HUES64 (cell line): ENCODE measurements at regions not wholly inside any gene's neighbourhood (a gene's known extent, or its start where the extent isn't known, plus 50 kb on each side); places are given as distances from the start of the nearest gene placed in this dataset.
"Not testable (repeated sequence)": the region's sequence is repeated elsewhere in the genome, so short reads cannot be mapped to it uniquely, and the experiment has no call there.

Experiments
- H3K27ac ChIP-seq: 2 replicates; pipeline ENCODE4 v1.7.0; 2013; ENCODE audit warnings: low read depth, low read length, inconsistent platforms
- H3K27me3 ChIP-seq: 2 replicates; pipeline ENCODE4 v1.6.1; 2013; ENCODE audit warnings: mild to moderate bottlenecking, low read length; ENCODE audit not compliant: insufficient read depth
- H3K36me3 ChIP-seq: 2 replicates; pipeline ENCODE4 v1.6.1; 2013; ENCODE audit warnings: mild to moderate bottlenecking, low read length; ENCODE audit not compliant: insufficient read depth
- H3K4me1 ChIP-seq: 2 replicates; pipeline ENCODE4 v1.6.1; 2013; ENCODE audit warnings: mild to moderate bottlenecking, low read length, moderate library complexity; ENCODE audit not compliant: insufficient read depth
- H3K4me3 ChIP-seq: 2 replicates; pipeline ENCODE4 v1.5.1; 2013; ENCODE audit warnings: mild to moderate bottlenecking, low read length, moderate library complexity
- H3K9ac ChIP-seq: 2 replicates; pipeline ENCODE4 v1.6.1; 2013; ENCODE audit warnings: mild to moderate bottlenecking, low read depth, low read length
- H3K9me3 ChIP-seq: 2 replicates; pipeline ENCODE4 v1.6.1; 2013; ENCODE audit warnings: low read depth, low read length; ENCODE audit not compliant: insufficient read depth
- WGBS: fragments of 150-250, 120-280 bp; methylation state at CpG from one replicate; pipeline ENCODE4 v1.1.7; 2013; ENCODE audit warnings: missing lambda C conversion rate; 5-methylcytosine and 5-hydroxymethylcytosine counted together

- H3K27ac ChIP-seq, H3K36me3 ChIP-seq, H3K9me3 ChIP-seq, H3K4me3 ChIP-seq, H3K4me1 ChIP-seq, H3K9ac ChIP-seq, H3K27me3 ChIP-seq: not testable (repeated sequence)
- WGBS, result 89% methylated on average over 44 of the region's 44 CpGs
Observed at GRCh38 chr4:79245200-79245940, 80.5 kb downstream of the NAA11 start.

- Histone ChIP-seq H3K9me3 (peaks cover 5% of the 10 kb centered on the region), H3K27ac (no peak overlapping the region), H3K4me1 (no peaks in the 10 kb centered on the region), H3K36me3 (no peaks in the 10 kb centered on the region), H3K27me3 (no peaks in the 10 kb centered on the region), H3K4me3 (no peak overlapping the region), H3K9ac (no peak overlapping the region)
- 36% methylated on average over 3 of the region's 3 CpGs for WGBS
Observed at GRCh38 chr4:79241846-79242245, 84.0 kb downstream of the NAA11 start.

GRCh38 chr4:79237851-79238250 is 88.0 kb downstream of the NAA11 start:
- Histone ChIP-seq H3K9ac (no peak overlapping the region), H3K27me3 (no peaks in the 10 kb centered on the region), H3K27ac (no peak overlapping the region), H3K4me3 (no peak overlapping the region), H3K4me1 (no peaks in the 10 kb centered on the region), H3K36me3 (no peaks in the 10 kb centered on the region), H3K9me3 (no peaks in the 10 kb centered on the region)
- 44% methylated on average over 2 of the region's 2 CpGs for WGBS

GRCh38 chr4:79236785-79237184 is 89.1 kb downstream of the NAA11 start:
- no peaks in the 10 kb centered on the region for H3K27me3 ChIP-seq
- 100% methylated on average over 1 of the region's 1 CpG for WGBS

GRCh38 chr4:79235095-79235494 is 90.8 kb downstream of the NAA11 start:
- Histone ChIP-seq H3K4me3 (no peak overlapping the region), H3K9me3 (no peaks in the 10 kb centered on the region), H3K36me3 (no peaks in the 10 kb centered on the region), H3K9ac (no peak overlapping the region), H3K27me3 (no peaks in the 10 kb centered on the region), H3K4me1 (no peaks in the 10 kb centered on the region), H3K27ac (no peak overlapping the region)
- 93% methylated on average over 4 of the region's 4 CpGs for WGBS

More at GRCh38 chr4:79236785-79237184, 89.1 kb downstream of the NAA11 start:
- H3K4me1 ChIP-seq, result no peaks in the 10 kb centered on the region
- no peaks in the 10 kb centered on the region for H3K36me3 ChIP-seq
- H3K9ac ChIP-seq, result no peak overlapping the region
- H3K27ac ChIP-seq, result no peak overlapping the region
- H3K4me3 ChIP-seq, result no peak overlapping the region
- H3K9me3 ChIP-seq, result no peaks in the 10 kb centered on the region

- Histone ChIP-seq H3K9ac (no peak overlapping the region), H3K36me3 (no peaks in the 10 kb centered on the region), H3K27me3 (no peaks in the 10 kb centered on the region), H3K9me3 (no peaks in the 10 kb centered on the region), H3K4me3 (no peak overlapping the region), H3K27ac (no peak overlapping the region), H3K4me1 (no peaks in the 10 kb centered on the region)
- 88% methylated on average over 1 of the region's 2 CpGs for WGBS
Observed at GRCh38 chr4:79233820-79234219, 92.0 kb downstream of the NAA11 start.

GRCh38 chr4:79232540-79232939 is 93.3 kb downstream of the NAA11 start:
- no peak overlapping the region for H3K27ac ChIP-seq
- H3K27me3 ChIP-seq, result no peaks in the 10 kb centered on the region
- no peaks in the 10 kb centered on the region for H3K36me3 ChIP-seq
- H3K4me3 ChIP-seq, result no peak overlapping the region
- no peak overlapping the region for H3K9ac ChIP-seq
- H3K4me1 ChIP-seq, result no peaks in the 10 kb centered on the region
- no peaks in the 10 kb centered on the region for H3K9me3 ChIP-seq

GRCh38 chr4:79227860-79228259 is 98.0 kb downstream of the NAA11 start:
- Histone ChIP-seq H3K27ac (no peak overlapping the region), H3K9ac (no peak overlapping the region), H3K4me3 (no peak overlapping the region), H3K9me3 (no peaks in the 10 kb centered on the region), H3K27me3 (no peaks in the 10 kb centered on the region), H3K4me1 (no peaks in the 10 kb centered on the region), H3K36me3 (no peaks in the 10 kb centered on the region)
- 86% methylated on average over 2 of the region's 2 CpGs for WGBS

GRCh38 chr4:79225360-79225759 is 100.5 kb downstream of the NAA11 start:
- Histone ChIP-seq H3K9me3 (no peaks in the 10 kb centered on the region), H3K4me3 (no peak overlapping the region), H3K4me1 (no peaks in the 10 kb centered on the region), H3K27me3 (no peaks in the 10 kb centered on the region), H3K9ac (no peak overlapping the region), H3K36me3 (no peaks in the 10 kb centered on the region), H3K27ac (no peak overlapping the region)
- 33% methylated on average over 3 of the region's 3 CpGs for WGBS

GRCh38 chr4:79224777-79225104 is 101.1 kb downstream of the NAA11 start:
- H3K4me1 ChIP-seq, result no peaks in the 10 kb centered on the region
- H3K9ac ChIP-seq, result no peak overlapping the region
- no peaks in the 10 kb centered on the region for H3K36me3 ChIP-seq
- no peak overlapping the region for H3K27ac ChIP-seq
- no peaks in the 10 kb centered on the region for H3K27me3 ChIP-seq
- 91% methylated on average over 2 of the region's 2 CpGs for WGBS
- no peak overlapping the region for H3K4me3 ChIP-seq
- no peaks in the 10 kb centered on the region for H3K9me3 ChIP-seq

- Histone ChIP-seq H3K4me3 (no peak overlapping the region), H3K36me3 (no peaks in the 10 kb centered on the region), H3K27me3 (no peaks in the 10 kb centered on the region), H3K4me1 (no peaks in the 10 kb centered on the region), H3K9ac (no peak overlapping the region), H3K27ac (no peak overlapping the region), H3K9me3 (no peaks in the 10 kb centered on the region)
- 95% methylated on average over 5 of the region's 5 CpGs for WGBS
Observed at GRCh38 chr4:79223993-79224776, 101.7 kb downstream of the NAA11 start.
